DMS153 treated with DMSO at 0.1 percent for 48 hours (cell line): ENCODE measurements at regions not wholly inside any gene's neighbourhood (a gene's known extent, or its start where the extent isn't known, plus 50 kb on each side); places are given as distances from the start of the nearest gene placed in this dataset.

Experiments used
- DNase-seq: peaks from one replicate; lab custom pipeline; 2025; ENCODE audit not compliant: unreplicated experiment; lab: John Stamatoyannopoulos, UW

GRCh38 chr4:12595489-12595888 is 888.7 kb downstream of the RAB28 start:
- DNase-seq, result no peak

GRCh38 chr4:12588582-12588981 is 895.6 kb downstream of the RAB28 start:
- no peak for DNase-seq

GRCh38 chr4:12586242-12587006 is 897.7 kb downstream of the RAB28 start:
- DNase-seq, result no peak

- no peak for DNase-seq
Observed at GRCh38 chr4:12584116-12584875, 899.8 kb downstream of the RAB28 start.

DNA sequence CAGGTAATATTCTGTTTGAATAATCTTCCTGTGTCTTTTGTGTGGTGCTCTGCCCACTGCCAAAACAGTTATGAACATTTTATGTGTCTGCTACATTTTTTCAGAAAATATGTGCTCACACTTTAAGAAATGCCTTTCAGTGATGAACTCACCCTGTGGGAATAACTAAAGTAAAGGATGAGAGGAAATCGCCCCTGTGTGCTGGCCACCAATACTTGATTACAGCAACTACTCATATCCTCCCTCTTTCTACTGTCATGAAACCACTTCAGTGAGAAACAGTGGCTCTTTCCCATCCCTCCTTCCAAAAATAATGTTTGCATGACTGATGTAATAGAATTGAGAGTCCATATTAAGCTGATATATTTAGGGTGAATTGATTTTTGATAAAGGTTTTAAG is 900.9 kb downstream of the RAB28 start:
- no peak for DNase-seq

DNA sequence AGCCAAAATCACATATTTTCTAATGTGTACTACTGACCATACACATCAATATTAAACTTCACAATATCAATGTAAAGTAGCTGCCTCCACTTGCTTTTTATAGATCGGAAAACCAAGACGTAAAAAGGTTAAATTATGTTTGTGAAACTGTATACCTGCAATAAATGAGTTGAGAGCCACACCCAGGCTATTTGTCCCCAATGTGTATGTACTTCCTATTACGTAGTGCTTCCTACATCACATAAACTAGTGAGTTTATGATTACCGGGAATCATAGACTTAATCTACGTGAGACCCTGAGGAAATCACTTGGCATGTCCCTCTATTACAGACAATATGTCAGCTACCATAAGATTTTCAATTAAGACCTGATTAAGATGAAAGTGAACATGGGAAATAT is 903.4 kb downstream of the RAB28 start:
- no peak for DNase-seq

- DNase-seq, result no peak
Observed at GRCh38 chr4:12579172-12579571, 905.0 kb downstream of the RAB28 start.

GRCh38 chr4:12576409-12576808 is 907.7 kb downstream of the RAB28 start:
- no peak for DNase-seq

DNA sequence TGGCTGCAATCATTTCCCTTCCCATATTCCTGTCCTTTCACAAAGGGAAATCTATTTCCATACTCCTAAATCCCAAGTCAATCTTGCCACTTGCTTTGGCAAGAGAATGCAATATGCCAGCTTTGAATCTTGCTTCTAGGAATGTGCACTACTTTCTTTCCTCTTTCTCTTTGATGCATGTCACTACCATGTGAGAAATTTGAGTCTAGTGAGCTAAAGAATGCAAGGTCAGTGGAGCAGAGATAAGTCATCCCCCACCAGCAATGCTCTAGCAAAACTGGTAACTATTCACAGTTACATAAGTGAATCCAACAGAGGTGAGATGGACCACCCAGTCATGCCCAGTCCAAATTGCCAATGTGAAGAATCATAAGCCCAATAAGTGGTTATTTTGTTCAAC is 910.4 kb downstream of the RAB28 start:
- no peak for DNase-seq

DNA sequence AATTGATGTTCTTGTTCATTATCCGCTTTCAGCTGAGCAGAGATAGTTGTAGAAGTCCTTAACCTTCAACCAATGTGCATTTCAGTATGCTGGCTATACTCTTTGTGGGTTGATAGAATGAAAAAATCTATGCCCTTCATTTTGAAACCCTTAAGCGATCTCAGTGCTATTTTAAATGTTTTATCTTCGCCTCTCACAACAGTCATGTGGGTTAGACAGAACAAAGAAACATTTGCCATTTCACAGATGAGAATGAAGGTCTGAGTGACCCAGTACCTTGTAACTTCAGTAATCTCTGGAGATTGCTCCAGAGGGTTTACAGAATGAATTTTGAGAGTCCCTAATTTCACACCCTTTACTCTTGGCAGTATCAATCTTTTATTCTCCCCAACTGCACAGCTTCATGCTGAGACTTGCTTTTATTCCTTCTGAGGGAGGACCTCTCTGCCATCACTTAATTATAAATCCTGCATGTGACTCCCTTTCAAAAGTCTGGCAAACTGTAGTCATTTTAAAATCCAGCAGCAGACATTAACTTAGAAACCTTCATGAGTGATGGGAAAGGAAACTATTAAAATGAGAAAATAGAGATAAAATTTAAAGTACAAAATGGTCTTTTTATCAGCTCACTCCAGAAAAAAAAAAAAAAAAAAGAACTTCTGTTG is 921.5 kb downstream of the RAB28 start:
- no peak for DNase-seq

- no peak for DNase-seq
Observed at GRCh38 chr4:12562021-12562420, 922.1 kb downstream of the RAB28 start.

DNA sequence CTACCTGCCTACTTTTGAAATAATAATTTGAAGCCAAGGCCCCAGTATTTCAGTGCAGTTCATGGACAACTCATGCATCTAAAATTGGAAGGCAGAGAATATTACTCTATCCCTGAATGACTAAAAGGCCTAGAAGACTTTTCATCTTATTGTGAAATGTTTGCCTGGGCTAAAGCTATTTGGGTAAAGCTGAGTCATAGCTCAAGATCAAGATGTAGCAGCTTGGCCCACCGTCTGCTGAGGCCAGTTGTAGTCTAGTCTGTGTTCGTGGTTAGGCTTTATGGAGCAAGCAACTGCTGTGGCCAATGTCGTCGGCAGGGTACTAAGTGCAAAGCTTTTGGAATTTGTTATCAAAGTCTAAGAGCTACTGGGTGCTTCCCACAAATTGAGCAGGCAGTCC is 929.1 kb downstream of the RAB28 start:
- DNase-seq, result no peak

- DNase-seq, result no peak
Observed at GRCh38 chr4:12548678-12549077, 935.5 kb downstream of the RAB28 start.

GRCh38 chr4:12545812-12546211 is 938.3 kb downstream of the RAB28 start:
- no peak for DNase-seq

DNA sequence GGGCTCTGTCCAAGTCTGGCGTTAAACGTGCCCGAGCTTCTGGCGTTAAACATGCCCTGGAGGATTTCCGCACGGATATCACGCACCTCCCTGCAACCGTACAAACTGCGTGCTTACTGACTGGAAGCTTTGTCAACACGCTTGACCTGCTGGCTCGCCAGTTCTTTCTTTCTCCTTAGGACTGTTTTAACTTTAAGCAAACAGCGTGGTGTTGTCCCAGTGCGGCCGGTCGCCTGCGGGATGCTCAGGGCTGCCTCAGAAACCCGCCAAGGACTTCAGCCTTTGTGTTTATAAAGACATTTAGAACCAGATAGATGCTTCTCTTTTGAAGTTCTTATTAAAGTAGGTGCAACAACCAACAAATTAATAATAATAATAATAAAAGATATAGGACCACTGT is 946.0 kb downstream of the RAB28 start:
- DNase-seq, result no peak

DNA sequence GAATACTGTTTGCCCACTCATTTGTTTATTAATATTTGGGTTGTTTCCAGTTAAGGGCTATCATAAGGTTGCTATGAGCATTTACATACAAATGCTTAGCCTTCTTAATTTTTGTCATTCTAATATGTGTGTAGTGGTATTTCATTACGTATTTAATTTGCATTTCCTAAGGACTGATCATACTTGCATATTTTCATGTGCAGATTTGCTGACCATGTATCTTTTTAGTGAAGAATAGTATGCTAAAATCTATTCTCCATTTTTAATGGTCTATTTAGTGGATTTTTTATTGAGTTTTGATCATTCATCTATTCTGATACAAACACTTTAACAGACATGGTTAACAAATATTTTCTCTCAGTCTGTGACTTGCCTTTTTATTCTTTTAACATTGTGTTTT is 949.5 kb downstream of the RAB28 start:
- no peak for DNase-seq

DNA sequence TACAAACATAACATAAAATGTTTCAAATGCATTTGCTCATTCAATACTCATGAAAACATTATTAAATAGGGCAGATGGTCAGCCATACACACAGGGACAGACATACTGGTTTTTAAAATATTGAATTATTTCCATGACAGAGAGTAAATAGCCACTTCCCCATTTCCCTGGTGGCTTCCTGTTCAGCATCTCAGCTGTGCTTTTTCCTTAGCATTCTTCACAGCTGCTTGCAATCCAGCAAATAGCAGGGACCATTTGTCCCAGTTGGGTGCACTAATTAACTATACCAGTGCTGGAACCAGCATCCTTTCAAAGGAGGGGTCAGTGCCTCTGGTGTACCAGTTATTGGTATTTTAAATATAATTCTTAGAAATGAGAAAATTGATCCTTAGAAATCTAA is 964.7 kb downstream of the RAB28 start:
- no peak for DNase-seq

DNA sequence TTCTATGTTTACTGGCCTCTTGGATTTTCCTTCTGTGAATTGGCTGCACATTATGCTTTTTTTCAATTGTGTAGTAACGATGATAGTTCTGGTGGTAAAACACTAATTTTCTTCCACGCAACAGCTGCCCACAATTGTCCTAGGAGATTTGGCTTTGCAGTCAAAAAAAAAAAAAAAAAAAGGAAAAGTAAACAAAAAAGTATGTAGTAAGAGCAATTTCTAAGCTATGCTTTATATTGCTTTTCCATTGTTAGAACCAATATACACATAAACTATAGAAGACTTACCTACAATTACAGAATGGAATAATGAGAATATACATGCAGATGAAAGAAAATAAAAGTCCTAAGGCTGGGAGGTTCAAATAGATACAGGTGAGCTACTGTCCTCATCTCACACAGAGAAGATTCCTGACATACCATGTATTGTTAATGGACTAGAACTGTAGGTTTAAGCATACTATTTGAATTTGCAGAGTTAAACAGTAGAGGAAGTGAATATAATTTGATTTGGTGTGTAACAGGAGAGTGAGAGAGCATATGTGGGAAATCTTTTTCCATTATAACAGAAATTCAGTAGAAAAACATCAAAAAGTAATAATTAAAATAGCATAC is 976.2 kb downstream of the RAB28 start:
- no peak for DNase-seq

- DNase-seq, result no peak
Observed at GRCh38 chr4:12500409-12500808, 983.7 kb downstream of the RAB28 start.

- no peak for DNase-seq
Observed at GRCh38 chr4:12499693-12500092, 984.4 kb downstream of the RAB28 start.

- DNase-seq, result no peak
Observed at GRCh38 chr4:12495211-12495610, 988.9 kb downstream of the RAB28 start.
